ENCODE measurements at regions not wholly inside any gene's neighbourhood (a gene's known extent, or its start where the extent isn't known, plus 50 kb on each side); places are given as distances from the start of the nearest gene placed in this dataset.

DNA sequence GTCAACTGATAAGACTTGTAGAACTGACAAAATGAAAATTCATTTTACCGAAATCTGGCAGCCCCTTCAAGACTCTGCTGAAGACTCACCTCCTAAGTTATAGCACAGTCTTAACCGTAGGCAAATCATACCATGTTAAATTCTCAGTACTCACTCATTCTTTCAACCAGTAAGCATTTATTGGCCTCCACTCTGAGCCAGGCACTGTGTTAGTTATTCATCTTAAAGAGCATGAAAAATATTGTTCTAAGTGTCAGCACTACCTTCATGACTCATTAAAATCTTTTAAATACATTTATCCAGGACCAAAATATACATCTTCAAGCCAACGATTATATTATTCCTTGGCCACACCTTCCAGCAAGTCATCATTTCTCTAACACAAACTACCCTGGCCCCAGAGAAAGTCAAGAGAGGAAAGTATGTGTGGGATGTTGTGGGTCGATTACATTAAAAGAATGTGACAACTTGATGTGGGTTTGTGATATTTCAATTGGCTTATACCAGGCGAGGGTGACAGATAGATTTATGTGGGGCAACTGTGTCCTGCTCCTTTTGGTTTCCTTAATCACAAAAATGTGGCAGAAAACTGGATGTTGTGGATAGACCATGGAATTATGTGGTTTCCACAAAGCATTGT, 55.0 kb downstream of the TMEM30B start:
- DNase-seq (ENCODE audit: low spot score): no peak

DNA sequence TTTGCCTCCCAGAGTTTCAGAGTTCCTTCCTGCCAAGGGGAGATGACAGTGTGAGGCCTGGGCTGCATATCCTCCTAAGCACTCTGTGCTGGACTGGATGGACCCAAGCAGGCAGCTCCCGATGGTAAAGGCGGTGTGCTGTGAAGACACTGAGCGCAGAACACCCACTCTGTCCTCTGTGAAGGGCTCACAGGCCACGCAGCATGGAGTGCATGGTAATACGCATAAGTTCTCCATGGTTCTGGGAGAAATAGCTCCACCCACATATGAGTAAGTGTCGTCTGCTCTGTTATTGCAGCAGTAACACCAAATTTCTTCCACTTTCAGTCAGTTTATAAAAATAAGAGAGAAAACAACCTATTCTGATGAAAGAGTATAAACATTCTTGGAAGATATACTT, 55.8 kb downstream of the TMEM30B start:
- no peak for DNase-seq (ENCODE audit: low spot score)

DNA sequence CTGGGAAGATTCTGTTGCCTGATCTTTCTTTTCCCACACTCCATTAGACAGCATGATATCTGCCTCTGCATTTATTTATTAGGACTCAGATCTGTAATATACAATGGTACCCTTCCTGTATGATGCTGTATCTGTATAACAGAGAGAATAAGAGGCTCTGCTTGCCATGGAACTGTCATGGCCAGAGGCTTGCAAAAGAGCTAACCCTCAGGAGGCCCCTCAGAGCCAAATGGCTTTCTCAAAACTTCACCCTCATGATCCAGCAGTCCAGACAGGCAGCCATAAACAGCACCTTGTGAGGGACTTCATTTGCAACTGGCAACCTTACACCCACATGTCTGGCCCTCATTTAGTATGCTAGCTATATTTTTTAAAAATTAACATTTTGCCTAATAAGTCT, 57.6 kb downstream of the TMEM30B start:
- no peak for DNase-seq (ENCODE audit: low spot score)

DNA sequence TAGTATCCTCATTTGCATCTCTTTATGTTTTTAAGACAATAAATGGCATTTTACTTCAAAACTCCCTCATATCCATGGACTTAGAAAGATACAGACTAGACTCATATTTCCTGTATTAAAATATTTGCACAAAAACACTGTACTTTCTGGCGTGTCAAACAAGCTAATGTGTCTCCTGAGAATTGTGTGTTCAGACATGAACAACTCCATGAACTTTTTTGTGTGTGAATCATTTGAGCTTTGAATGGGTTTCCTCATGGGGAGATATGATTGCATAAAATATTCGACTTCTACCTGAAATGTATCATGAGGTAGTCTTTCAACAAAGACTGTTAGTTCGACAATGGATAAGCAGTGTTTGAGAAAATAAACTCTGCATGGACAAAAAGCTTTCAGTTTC, 58.8 kb downstream of the TMEM30B start:
- no peak for DNase-seq (ENCODE audit: low spot score)

DNA sequence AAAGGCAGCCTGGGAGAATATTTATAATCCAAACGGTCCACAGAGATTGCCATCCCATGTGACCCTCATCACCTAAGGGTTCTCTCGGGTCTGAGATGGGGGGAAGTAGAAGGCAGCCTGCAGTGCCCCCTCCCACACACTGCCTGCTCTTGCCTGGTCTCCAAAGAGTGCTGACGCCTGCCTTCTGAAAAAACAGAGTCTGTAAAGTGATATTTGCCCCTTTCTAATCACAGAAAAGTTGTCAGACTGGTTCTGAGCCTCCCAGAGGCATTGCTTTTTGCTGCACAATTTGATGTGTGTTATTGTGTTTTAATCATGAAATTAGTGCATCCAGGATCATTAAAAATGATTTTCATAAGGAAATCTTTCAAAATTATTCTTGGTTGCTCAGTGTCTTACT, 59.2 kb downstream of the TMEM30B start:
- DNase-seq (ENCODE audit: low spot score): no peak

DNA sequence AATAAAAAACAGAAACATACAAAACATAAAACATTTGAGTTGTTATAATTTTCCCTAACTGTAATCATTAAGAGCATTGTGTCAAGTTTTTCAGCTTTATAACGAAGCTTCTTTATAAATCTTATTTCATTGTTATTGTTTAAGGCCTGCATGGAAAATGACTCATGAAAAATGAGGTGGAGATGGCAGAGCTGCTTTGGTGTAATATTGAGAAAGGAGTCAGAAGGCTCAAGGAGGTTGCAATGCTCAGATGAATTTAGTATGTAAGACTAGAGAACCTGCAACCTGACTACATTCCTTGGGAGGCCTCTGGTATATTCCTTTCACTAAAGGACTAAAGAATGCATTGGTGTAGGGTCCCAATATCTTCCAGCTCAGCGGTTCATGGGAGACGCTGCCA, 61.5 kb downstream of the TMEM30B start:
- no peak for DNase-seq (ENCODE audit: low spot score)

DNA sequence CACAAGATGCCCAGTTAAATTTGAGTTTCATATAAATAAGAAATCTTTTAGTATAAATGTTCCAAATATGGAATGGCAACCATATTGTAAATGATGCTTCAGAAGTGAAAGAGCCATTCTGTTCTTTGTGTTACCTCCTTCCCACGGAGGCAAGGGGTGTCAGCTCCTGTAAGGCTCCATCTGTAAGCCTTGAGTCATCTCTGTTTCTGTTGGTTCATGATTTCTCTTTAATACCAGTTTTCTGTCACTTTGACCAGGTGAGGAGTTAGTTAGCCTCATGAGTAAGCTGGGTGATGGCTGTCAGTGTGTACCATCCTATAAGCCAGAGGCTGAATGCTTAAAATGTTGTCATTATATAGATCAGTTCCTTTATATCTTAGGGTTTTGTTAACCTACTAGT, 61.9 kb downstream of the TMEM30B start:
- DNase-seq (ENCODE audit: low spot score): no peak

DNA sequence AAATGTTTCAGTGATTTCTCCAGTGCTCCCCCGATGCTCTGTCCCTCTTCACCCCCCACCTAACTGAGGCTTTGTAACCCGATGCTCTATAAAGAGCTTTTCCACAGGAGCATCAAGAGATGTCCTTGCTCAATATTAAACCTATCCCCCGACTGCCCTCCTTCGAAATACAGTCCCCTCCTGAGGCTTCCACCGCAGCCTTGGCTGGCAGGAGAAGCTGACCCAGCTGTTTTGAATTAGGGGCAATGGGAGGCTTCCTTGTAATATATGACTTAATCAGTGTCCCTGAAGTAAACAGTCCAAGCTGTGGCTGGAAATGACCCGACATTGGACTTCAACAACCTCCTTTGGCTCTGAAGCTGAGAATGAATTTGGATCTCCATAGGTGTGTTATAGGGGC, 62.4 kb downstream of the TMEM30B start:
- no peak for DNase-seq (ENCODE audit: low spot score)

DNA sequence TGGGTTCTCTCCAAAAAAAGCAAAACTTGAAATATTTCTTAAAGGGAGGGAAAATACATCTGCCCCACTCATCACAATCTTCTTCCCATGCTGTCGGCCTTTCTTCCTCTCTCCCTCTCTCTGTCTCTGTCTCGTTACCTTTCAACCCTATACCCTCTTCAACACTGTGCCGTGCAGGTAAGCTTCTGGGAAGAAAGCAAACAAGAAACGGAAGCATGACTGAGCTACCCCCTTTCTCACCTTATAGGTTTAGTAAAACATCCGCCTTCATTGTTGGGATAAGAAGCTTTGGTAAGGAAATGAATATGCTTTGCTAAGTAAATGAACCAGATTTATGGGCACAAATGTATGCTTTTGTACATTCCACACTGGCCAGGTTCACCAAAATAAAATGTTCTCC, 63.0 kb downstream of the TMEM30B start:
- no peak for DNase-seq (ENCODE audit: low spot score)

DNA sequence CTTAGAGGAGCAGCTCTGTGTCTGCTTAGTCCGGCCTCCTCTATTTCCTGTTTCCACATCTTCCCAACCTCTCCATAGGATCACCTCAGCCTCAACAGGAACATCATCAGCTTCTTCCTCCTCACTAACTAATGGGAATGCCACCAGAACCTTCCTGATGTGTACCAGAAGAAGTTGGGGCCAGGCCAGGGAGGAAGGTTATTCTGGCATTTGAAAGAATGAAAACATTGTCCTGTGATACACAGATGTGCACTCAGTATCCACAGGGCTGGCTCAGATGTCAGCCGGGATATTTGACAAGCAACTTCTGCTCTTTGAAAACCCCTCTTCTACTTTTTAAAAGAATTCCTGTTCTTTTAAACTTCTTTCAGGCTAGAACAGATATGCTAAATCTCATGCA, 63.6 kb downstream of the TMEM30B start:
- no peak for DNase-seq (ENCODE audit: low spot score)

DNA sequence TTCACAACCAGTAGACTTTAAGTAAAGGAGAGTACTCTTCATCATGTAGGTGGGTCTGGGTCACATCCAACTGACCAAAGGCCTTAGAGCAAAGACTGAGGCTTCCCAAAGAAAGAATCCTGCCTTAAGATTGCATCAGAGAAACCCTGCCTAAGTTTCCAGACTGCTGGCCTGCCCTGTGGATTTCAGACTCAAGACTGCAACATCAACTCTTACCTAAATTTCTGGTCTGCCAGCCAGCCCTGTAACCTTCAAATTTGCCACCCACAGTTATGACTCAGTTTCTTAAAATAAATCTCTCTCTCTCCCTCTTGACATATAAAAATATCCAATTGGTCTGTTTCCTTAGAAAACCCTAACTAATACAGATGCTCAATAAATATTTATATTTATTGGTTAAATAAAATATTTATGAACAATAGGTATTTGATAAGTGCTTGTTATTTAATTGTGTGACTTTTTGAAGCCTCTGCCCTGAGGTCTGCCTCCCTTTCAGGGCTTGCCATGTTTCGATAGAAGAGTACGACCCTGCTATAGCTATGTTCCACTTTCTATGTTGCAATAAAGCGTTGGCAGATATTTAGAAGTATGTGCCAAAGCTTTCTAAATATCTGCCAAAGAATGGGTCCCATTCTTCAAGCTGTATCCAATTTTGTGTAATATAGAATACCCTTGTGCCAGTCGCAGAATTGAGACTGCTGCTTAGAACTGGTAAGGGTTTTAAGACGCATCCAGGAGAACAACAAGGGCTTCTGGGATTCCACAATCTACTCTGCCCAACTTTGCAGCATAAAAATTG, 65.7 kb downstream of the TMEM30B start:
- no peak for DNase-seq (ENCODE audit: low spot score)

DNA sequence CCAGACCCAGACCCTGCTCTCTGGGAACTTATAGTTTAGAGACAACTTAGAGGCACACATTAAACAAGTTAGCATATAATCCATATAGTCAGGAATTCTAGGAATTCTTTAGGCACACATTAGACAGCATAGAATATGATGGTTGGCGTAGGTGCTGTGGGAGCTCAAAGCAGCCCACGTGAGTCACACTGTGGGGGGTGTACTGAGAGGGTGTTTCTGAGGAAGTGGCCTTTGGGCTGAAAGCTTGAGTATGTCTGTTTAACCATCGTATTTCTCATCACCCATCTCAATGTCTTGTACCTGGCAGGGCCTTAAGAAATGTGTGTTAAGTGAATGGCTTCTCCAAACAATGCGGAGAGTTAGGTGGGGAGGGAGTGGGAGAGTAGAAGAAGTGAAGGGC, 67.2 kb downstream of the TMEM30B start:
- no peak for DNase-seq (ENCODE audit: low spot score)

DNA sequence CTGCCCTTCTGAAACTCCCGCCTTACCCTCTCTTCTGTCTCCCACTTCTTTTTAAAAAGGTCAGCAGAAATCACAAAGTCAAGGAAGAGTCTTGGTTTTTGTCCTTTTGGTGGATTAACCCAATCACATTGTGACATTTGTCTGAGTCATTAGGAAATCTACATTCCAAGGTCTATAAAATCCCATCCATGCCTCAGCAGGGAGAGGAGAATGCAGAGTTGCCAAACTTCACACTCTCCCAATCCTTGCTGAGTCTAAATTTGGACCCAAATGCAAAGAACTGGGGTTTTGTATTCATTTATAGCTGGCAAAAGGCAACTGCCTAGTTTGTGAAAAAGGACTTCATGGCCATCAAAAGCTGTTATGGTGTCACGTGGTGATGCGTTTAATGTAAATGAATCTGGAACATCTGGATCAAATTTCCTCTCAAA, 67.9 kb downstream of the TMEM30B start:
- DNase-seq (ENCODE audit: low spot score): no peak

DNA sequence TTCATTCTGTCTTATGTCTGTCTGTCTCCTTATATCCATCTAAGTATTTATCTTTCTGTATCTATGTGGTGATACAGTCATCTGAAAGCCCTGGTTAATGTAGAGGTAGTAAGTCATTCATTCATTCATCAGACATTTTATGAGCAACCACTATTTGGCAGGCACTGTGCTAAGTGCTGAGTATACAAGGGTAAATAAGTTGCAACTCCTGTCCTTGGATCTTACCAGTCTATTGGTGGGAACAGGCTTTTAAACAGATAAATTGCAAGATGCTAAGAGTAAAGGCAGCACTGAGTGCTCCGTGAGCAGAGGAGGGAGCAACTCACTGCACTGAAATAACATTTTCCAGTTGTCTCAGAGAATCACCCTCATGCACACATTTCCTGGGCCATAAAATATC, 68.6 kb downstream of the TMEM30B start:
- DNase-seq (ENCODE audit: low spot score): no peak

DNA sequence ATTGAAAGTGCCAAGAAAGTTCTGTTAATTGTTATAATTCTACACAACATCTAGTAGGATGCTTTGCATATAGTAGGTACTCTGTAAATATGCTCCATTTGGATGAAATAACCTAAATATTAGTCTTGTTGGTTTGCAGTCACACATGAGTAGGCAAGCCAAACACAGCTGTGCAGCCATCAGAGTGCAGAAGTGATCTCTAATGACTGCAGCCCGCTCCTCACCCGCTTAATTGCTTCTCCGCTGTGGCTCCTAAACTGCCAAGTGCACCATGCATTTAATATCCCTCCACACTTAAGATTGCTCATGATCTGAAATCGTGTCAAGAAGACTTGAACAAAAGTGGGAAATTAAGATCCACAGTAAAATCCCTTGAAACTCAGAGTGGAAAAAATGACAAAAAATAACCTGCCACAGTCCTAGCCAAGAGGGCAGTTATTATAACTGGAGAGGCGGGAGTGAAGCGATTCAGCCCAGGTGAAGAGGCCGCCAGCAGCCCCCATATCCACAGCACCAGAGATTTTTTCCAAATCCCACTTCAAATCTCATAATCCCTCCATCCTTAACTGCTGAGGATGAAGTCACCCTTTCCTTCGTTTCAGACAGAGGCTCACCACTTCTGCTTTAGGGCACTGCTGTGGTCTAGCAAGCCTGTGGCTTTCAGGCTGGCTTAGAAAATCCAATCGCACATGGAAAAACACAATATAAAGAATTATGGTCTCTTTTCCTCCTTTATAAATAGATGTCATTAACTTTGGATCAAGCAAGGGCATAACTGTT, 69.5 kb downstream of the TMEM30B start:
- DNase-seq (ENCODE audit: low spot score): no peak

DNA sequence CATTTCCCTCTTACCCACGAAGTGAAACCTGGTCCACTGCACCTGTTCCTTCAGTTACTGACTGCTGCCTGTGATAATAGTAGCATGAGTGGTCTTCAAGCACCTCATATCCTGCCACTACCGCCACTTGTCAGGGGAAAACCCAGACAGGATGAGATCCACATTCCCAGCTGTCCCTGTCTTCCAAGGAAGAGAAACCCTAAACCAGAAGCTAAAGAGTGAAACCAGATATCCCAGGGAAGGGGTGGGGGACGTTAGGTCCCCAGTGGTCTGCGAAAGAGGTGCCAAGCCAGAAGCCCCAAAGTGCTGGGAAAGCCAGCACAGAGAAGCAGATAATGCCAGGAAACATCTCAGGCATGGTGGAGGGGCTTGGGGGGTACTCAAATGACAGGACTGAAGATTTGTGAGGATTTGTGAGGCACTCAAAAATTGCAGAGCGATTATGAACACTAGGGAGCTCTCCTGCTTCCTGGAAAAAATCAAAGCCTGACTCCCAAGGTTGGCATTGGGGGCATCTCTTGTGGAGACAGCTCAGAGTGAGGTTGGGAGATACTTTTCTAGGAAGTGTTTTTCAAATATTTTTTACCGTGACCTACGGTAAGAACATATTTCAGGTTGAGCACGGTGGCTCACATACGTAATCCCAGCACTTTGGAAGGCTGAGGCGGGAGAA, 77.9 kb downstream of the TMEM30B start:
- no peak for DNase-seq (ENCODE audit: low spot score)

DNA sequence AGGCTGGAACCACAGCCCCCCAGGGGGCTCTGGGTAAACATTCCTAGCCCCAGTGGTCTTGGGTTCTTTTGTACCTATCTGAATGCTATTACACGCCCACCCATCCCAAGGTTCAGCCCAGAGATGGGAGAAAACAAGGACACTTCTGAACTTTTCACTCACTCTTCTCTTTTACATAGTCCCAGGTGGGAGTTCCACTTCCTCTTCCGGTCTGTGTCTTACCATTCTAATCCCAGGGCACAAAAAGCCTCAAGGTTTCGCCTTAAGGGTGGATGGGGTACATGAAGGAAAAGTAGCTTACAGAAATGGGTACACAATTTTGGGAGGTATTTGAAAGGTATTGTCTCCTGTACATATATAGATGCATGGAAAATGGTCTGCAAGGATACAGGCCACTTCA, 79.0 kb downstream of the TMEM30B start:
- DNase-seq (ENCODE audit: low spot score): no peak

DNA sequence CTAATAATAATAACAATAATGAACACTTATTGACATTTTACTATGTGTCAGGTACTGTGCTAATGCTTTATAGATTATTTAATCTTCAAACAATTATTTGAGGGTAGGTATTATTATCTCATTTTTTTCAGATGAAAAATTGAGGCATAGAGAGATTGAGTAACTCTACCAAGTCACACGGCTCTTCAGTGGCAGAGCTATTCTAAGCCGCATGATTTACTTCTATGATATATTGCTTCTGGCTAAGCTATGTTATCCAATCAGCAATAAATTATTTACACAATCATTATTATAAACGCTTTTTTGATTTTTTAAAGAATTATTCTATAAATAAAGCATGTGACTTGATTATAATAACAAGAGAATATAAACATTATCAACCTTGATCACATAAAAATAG, 80.0 kb downstream of the TMEM30B start:
- no peak for DNase-seq (ENCODE audit: low spot score)

DNA sequence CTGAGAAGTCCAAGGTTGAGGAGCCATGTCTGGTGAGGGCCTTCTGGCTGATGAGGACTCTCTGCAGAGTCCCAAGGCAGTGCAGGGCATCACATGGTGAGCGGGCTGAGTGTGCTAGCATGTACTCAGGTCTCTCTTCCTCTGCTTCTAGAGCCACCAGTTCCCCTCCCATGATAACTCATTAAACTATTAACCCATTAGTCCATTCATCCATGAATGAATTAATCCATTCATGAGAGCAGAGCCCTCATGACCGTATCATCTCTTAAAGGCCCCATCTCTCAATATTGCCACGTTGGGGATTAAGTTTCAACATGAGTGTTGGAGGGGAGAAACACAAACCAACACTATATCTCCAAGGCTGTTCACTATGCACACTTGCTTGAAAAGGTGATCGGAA, 83.7 kb downstream of the TMEM30B start:
- no peak for DNase-seq (ENCODE audit: low spot score)

DNA sequence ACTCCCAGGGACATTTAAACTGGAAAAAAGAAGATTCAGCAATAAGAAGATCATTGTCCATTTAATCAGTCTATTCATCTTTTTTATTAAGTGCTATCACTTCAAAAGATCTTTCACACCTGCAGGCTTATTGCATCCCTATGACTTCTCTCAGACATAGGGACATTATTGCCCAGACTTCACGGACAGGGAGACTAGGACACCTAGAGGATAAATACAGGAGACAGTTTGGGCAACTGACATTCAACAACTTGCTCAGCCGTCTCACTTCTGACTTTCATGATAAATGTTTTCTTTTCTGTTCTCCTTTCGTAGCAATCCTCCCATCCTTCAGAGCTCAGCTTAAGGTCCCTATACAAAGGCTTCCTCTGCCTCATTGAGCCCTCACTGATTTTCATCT, 84.3 kb downstream of the TMEM30B start:
- DNase-seq (ENCODE audit: low spot score): no peak

DNA sequence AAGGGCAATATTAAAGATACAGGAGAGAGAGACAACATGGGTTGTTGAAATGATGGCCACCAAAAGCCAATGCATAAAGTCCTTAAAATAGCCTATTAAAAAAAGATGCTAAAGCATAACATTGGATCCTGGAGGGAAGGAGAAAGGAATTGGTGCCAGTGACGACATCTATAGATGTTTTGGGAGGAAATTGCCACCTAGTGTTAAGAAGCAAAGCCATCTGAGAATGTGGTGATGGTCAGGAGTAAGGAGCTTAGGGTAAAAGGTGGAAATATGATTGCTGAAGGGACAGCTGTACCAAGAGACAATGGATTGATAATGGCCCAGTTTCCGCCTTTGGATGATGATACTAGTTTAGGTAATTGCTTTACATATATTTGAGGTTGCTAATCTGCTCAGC, 85.1 kb downstream of the TMEM30B start:
- no peak for DNase-seq (ENCODE audit: low spot score)

DNA sequence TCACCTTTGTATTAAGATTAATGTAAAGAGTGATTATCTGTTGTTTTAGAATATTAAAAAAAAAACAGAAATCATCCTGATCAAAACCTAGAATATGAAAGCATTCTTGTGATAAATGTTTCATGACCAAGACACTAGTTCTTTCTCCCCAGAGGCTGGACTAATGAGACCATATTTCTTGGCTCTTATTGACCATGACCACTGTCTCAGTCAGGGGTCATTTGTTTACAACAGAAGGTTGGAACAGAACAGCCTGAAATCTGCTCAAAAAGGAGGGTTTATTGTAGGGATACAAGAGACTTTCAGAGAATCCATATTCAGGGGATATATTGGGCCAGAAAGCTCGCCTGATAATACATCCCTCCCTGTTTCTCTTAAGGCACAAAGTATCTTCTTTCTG, 87.7 kb downstream of the TMEM30B start:
- no peak for DNase-seq (ENCODE audit: low spot score)

DNA sequence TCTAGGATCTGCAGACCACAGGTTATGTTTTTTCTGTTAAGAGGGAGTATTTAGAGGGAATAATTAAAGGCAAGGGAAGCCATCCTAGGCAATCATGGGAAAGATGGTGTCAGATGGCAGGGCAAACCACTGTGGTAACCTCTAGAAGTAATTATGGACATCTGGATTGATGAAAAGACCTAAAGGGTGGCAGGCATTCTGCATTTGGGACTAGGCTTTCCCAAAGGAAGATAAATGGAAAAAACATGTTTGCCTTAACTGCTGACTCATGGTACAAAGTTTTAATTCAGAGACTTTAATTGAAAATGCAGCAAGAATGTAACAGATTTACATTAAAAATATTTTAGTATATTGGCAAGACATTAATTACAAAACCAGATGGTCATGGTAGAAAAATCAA, 88.1 kb downstream of the TMEM30B start:
- DNase-seq (ENCODE audit: low spot score): no peak
